H1 (cell line): ENCODE measurements at regions not wholly inside any gene's neighbourhood (a gene's known extent, or its start where the extent isn't known, plus 50 kb on each side); places are given as distances from the start of the nearest gene placed in this dataset.

Experiments
- CBX5 ChIP-seq: fragments of 300-800, 300-1000 bp; sonication (generic); IDR thresholded peaks from 2 replicates; pipeline ENCODE4 v1.7.1; 2016; ENCODE audit warnings: antibody characterized with exemption, low read length, low read depth
- KDM1A ChIP-seq: fragments of 200-600, 300-600 bp; sonication (generic); IDR thresholded peaks from 2 replicates; pipeline ENCODE4 v1.7.1; 2016; ENCODE audit warnings: mild to moderate bottlenecking, low read length, borderline replicate concordance
- TCF12 ChIP-seq: IDR thresholded peaks from 2 replicates; pipeline ENCODE4 v1.6.1; 2011; ENCODE audit warnings: low read depth, mild to moderate bottlenecking, low read length
- TF ChIP-seq, protein P1 (sequence below): fragments of 300-600 bp; sonication (generic); IDR thresholded peaks from 2 replicates; pipeline ENCODE4 v1.7.1; 2012; ENCODE audit warnings: low read length, moderate library complexity, mild to moderate bottlenecking, inconsistent platforms; ENCODE audit not compliant: insufficient replicate concordance

DNA sequence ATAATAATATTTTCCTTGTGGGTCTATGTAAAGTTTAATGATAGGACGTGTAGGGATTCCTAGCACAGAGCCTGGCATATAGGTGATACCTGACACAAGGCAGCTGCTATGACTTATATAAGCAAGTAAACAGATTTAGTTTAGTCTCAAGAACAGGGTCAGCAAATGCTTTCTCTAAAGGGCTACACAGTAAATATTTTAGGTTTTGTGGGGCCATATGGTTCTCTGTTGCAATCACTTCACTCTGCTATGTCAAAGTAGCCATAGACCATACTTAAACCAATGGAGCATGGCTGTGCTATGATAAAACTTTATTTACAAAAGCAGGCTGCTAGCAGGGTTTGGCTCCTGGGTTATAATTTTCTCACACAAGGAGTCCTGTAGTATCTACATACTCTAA is 204.8 kb upstream of the KLF4 start (continued):
- TF ChIP-seq, protein P1, sequence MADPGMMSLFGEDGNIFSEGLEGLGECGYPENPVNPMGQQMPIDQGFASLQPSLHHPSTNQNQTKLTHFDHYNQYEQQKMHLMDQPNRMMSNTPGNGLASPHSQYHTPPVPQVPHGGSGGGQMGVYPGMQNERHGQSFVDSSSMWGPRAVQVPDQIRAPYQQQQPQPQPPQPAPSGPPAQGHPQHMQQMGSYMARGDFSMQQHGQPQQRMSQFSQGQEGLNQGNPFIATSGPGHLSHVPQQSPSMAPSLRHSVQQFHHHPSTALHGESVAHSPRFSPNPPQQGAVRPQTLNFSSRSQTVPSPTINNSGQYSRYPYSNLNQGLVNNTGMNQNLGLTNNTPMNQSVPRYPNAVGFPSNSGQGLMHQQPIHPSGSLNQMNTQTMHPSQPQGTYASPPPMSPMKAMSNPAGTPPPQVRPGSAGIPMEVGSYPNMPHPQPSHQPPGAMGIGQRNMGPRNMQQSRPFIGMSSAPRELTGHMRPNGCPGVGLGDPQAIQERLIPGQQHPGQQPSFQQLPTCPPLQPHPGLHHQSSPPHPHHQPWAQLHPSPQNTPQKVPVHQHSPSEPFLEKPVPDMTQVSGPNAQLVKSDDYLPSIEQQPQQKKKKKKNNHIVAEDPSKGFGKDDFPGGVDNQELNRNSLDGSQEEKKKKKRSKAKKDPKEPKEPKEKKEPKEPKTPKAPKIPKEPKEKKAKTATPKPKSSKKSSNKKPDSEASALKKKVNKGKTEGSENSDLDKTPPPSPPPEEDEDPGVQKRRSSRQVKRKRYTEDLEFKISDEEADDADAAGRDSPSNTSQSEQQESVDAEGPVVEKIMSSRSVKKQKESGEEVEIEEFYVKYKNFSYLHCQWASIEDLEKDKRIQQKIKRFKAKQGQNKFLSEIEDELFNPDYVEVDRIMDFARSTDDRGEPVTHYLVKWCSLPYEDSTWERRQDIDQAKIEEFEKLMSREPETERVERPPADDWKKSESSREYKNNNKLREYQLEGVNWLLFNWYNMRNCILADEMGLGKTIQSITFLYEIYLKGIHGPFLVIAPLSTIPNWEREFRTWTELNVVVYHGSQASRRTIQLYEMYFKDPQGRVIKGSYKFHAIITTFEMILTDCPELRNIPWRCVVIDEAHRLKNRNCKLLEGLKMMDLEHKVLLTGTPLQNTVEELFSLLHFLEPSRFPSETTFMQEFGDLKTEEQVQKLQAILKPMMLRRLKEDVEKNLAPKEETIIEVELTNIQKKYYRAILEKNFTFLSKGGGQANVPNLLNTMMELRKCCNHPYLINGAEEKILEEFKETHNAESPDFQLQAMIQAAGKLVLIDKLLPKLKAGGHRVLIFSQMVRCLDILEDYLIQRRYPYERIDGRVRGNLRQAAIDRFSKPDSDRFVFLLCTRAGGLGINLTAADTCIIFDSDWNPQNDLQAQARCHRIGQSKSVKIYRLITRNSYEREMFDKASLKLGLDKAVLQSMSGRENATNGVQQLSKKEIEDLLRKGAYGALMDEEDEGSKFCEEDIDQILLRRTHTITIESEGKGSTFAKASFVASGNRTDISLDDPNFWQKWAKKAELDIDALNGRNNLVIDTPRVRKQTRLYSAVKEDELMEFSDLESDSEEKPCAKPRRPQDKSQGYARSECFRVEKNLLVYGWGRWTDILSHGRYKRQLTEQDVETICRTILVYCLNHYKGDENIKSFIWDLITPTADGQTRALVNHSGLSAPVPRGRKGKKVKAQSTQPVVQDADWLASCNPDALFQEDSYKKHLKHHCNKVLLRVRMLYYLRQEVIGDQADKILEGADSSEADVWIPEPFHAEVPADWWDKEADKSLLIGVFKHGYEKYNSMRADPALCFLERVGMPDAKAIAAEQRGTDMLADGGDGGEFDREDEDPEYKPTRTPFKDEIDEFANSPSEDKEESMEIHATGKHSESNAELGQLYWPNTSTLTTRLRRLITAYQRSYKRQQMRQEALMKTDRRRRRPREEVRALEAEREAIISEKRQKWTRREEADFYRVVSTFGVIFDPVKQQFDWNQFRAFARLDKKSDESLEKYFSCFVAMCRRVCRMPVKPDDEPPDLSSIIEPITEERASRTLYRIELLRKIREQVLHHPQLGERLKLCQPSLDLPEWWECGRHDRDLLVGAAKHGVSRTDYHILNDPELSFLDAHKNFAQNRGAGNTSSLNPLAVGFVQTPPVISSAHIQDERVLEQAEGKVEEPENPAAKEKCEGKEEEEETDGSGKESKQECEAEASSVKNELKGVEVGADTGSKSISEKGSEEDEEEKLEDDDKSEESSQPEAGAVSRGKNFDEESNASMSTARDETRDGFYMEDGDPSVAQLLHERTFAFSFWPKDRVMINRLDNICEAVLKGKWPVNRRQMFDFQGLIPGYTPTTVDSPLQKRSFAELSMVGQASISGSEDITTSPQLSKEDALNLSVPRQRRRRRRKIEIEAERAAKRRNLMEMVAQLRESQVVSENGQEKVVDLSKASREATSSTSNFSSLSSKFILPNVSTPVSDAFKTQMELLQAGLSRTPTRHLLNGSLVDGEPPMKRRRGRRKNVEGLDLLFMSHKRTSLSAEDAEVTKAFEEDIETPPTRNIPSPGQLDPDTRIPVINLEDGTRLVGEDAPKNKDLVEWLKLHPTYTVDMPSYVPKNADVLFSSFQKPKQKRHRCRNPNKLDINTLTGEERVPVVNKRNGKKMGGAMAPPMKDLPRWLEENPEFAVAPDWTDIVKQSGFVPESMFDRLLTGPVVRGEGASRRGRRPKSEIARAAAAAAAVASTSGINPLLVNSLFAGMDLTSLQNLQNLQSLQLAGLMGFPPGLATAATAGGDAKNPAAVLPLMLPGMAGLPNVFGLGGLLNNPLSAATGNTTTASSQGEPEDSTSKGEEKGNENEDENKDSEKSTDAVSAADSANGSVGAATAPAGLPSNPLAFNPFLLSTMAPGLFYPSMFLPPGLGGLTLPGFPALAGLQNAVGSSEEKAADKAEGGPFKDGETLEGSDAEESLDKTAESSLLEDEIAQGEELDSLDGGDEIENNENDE = no peak
- no peak for TF ChIP-seq CBX5
- TF ChIP-seq TCF12 = no peak
- TF ChIP-seq KDM1A = no peak
